ENCODE measurements at regions not wholly inside any gene's neighbourhood (a gene's known extent, or its start where the extent isn't known, plus 50 kb on each side); places are given as distances from the start of the nearest gene placed in this dataset.
"Not testable (repeated sequence)": the region's sequence is repeated elsewhere in the genome, so short reads cannot be mapped to it uniquely, and the experiment has no call there.

DNA sequence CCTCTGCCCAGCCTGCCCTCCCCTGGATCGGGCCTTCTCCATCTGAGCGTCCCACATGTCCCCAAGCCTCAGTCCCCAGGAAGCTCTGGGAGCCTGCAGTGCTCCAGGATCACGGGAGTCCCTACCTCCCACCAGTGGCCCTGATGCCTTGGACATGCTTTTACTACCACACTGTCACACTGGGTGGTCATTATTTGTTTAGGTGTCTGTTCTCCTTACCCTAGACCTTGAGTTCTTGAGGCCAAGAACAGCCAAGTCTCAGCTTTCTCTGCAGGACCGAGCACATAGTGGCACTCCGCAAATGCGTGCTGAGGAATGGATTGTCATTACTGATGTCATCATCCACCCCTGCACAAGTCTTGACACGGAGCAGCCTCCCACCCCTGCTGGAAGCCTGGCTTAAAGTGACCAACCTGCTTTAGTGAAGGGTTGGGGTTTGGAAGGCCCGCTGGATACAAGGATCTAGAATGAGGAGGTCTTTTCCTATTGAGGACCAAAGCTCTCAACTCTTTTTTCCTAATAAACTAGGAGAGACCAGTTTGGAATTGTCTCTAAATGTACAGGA, 132.9 kb upstream of the CRHR1 start:
- no peaks in the 10 kb centered on the region for H3K27me3 Mint-ChIP-seq
- H3K27ac Mint-ChIP-seq = no peak overlapping the region
- H3K36me3 Mint-ChIP-seq (ENCODE audit: low read depth) = no peaks in the 10 kb centered on the region
- H3K4me3 Mint-ChIP-seq = no peak overlapping the region
- H3K9me3 Mint-ChIP-seq = no peaks in the 10 kb centered on the region
- DNase-seq (no peak), ATAC-seq (no peak)
- peaks cover 2% of the 10 kb centered on the region for H3K4me1 Mint-ChIP-seq

DNA sequence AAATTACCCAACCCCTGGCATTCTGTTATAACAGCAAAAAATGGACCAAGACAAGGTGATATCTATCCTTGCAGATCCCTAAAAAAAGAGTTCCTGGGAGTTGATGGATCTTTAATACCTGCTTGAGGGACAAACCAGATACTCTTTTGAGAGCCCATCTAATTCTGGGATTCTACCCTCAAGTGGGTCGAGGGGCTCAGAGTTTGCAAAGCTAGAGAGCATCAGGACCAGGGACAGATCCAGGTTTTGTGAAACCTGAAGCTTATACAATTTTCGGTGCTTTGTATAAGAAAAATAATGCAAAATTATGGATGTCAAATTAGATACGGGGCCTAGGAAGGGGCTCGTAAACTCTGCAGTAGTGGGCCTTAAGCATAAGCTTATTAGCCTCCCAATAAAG, 130.5 kb upstream of the CRHR1 start:
- H3K27me3 Mint-ChIP-seq = peaks cover 2% of the 10 kb centered on the region

DNA sequence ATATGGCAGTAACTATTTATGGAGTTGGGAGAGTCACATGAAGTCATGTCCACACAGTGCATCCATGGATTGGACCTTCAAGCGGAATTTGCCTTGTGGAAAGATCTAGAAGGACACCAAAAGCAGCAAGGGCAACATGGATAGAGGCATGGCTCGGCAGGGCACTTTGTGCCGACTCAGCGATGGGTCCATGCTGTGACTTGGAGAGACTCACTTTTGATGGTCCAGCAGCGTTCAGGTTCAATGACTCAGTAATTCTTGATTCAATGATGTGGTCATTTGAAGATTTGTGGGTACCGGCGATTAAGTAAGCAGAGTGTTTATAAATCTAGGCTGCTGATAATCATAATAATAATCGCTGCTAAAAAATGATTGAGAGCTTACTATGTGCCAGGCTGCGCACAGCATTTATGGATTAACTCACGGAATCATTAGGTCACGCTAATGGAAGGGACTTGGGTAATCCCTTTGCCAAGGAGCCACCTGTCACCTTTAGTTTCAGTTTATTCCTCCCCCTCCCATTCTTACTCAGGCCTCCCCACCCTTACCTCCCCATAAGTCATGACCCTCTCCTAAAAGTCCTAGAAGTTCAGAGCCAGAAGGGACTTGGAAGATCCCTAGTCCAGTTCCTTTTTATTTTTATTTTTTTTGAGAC, 127.5 kb upstream of the CRHR1 start:
- H3K27ac Mint-ChIP-seq = no peak overlapping the region
- no peaks in the 10 kb centered on the region for H3K9me3 Mint-ChIP-seq
- H3K4me3 Mint-ChIP-seq = no peak overlapping the region
- H3K4me1 Mint-ChIP-seq = no peaks in the 10 kb centered on the region
- ATAC-seq = no peak
- DNase-seq = no peak
- peaks cover 5% of the 10 kb centered on the region for H3K27me3 Mint-ChIP-seq
- H3K36me3 Mint-ChIP-seq (ENCODE audit: low read depth) = no peaks in the 10 kb centered on the region

More for the DNA sequence above, 130.5 kb upstream of the CRHR1 start:
- no peak overlapping the region for H3K4me3 Mint-ChIP-seq
- H3K36me3 Mint-ChIP-seq (ENCODE audit: low read depth) = no peaks in the 10 kb centered on the region
- no peaks in the 10 kb centered on the region for H3K9me3 Mint-ChIP-seq
- ATAC-seq (no peak), DNase-seq (no peak)
- H3K27ac Mint-ChIP-seq = no peak overlapping the region
- no peaks in the 10 kb centered on the region for H3K4me1 Mint-ChIP-seq

DNA sequence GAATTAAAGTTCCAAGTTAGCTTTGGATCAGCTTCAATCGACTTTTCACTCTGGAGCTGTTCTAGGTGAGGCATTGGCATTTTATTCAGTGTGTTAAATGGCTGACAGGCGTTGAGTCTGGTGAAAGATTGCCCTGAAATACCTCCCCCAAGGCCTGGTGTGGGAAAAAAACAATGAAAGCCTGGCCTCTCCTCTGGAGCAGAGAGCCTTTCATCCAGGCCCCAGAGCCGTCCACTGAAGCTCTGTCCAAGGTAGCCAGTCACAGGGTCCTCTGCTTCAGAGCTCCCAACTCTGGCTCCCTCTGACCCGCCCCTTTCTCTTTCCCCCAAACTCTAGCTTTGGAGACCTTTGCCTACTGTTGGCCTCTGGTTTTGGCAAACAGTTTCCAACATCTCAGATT, 123.6 kb upstream of the CRHR1 start:
- H3K9me3 Mint-ChIP-seq = no peaks in the 10 kb centered on the region
- no peak overlapping the region for H3K4me3 Mint-ChIP-seq
- no peak for DNase-seq
- H3K27ac Mint-ChIP-seq = no peak overlapping the region
- H3K4me1 Mint-ChIP-seq = no peaks in the 10 kb centered on the region
- no peaks in the 10 kb centered on the region for H3K36me3 Mint-ChIP-seq (ENCODE audit: low read depth)
- ATAC-seq = no peak
- H3K27me3 Mint-ChIP-seq = peaks cover 13% of the 10 kb centered on the region

DNA sequence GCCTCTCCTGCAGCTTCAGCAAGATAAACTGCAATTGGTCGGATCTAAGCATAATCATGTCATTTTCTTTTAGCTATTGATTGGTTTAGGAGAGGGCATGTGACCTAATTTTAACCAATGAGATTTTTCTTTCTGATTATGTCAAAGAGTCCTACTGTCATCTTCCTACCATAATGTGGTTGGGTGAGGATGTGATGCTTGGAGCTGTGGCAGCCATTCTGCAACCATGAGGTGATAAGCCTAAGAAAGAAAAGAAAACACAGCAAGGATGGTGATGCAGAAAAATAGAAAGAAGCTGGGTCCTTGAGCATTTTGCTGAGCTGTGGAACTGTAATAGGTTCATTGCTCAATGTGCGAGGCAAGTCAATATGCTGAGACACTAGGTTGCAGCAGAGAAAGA, 121.7 kb upstream of the CRHR1 start:
- Mint-ChIP-seq H3K27ac (no peak overlapping the region), H3K4me1 (no peaks in the 10 kb centered on the region), H3K9me3 (no peaks in the 10 kb centered on the region), H3K36me3 (ENCODE audit: low read depth) (no peaks in the 10 kb centered on the region), H3K27me3 (peaks cover 16% of the 10 kb centered on the region), H3K4me3 (no peak overlapping the region)
- ATAC-seq (no peak), DNase-seq (no peak)

DNA sequence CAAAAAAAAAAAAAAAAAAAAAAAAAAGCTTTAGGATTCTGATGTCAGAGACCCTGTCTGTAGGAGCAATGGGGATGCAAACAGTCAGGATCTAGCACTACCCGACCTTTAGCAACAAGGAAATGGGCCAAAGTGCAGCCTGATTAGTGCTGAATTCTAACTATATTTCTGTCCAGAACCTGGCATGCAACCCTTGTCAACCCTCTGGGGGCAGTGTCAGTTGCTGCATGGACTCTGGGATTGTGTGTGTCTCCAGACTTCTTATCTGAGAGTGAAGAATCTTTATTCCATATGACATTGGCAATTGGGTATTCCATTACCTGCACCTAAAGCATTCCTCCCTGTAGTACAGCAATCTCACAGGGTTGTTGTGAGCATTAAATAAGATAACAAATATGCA, 120.3 kb upstream of the CRHR1 start:
- Mint-ChIP-seq H3K9me3 (no peaks in the 10 kb centered on the region), H3K36me3 (ENCODE audit: low read depth) (no peaks in the 10 kb centered on the region), H3K27me3 (peaks cover 14% of the 10 kb centered on the region)

DNA sequence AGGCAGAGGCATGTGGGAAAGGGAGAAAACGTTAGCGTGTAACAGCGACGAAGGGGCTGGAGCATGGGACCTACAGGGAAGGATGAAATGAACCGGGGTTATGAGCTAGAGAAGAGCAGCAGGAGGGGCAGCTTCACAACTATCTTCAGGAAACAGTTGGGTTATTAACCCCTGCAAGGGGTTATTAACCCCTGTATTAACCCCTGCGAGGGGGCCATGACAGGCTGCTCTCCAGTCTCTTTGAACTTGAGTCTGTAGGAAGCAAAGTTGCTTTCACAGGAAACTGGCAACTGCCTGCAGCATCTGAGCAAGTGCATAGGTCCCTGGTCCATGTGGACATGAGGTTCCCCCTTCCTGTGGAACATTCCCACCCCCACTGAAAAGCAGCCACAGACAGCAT, 119.2 kb upstream of the CRHR1 start:
- Mint-ChIP-seq H3K27me3 (peaks cover 19% of the 10 kb centered on the region), H3K9me3 (no peaks in the 10 kb centered on the region), H3K36me3 (ENCODE audit: low read depth) (no peaks in the 10 kb centered on the region), H3K4me3 (no peak overlapping the region), H3K4me1 (no peaks in the 10 kb centered on the region), H3K27ac (no peak overlapping the region)
- no peak for ATAC-seq
- DNase-seq = no peak

More for the DNA sequence above, 120.3 kb upstream of the CRHR1 start:
- Mint-ChIP-seq H3K4me1 (no peaks in the 10 kb centered on the region), H3K4me3 (no peak overlapping the region), H3K27ac (no peak overlapping the region)
- ATAC-seq (no peak), DNase-seq (no peak)

DNA sequence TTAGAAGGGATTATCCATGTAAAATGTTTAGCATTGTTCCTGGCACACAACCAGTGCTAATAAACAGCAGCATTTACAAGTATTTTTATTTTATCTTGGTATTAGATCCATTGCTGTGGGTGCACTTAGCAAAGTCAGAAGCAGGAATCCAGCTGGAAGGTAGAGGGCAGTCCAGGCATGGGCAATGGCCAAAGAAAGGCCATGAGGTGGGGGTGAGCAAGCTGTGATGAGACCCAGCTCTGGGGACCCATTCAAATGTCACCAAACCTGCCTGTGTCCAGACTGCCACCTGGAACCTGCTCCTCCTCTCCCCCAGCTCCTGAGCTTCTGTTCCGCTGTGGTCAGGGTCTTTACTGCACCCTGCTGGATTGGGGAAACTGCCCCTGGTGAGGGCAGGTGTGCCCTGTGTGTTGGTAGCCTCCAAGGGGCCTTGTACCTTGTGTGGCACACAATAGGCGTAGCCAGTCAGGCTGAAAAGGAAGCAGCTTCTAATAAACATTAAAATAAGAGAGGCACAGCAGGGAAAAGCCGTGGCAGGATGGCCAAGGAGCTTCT, 118.0 kb upstream of the CRHR1 start:
- DNase-seq = no peak
- Mint-ChIP-seq H3K4me1 (no peaks in the 10 kb centered on the region), H3K27me3 (peaks cover 19% of the 10 kb centered on the region), H3K9me3 (no peaks in the 10 kb centered on the region), H3K36me3 (ENCODE audit: low read depth) (no peaks in the 10 kb centered on the region), H3K27ac (no peak overlapping the region), H3K4me3 (no peak overlapping the region)
- ATAC-seq = no peak

DNA sequence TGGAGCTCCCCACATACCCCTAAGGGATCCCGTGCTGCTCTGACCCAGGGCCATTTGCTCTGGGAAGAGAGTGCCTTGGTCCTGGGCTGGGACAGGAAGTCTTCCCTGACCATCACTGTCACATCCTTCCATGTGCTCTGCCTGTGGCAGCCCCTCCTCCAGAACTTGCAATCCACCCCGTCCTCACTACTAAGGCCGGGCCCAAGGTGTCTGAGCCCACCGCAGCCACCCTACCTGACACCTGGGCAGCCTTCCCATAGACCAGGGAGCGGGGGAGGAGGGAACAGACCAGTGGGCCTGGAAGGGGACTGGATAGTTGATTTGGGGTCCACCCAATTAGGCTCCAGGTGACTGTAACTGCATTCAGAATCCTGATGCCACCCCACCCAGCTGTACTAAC, 117.5 kb upstream of the CRHR1 start:
- H3K4me1 Mint-ChIP-seq = no peaks in the 10 kb centered on the region
- H3K9me3 Mint-ChIP-seq = no peaks in the 10 kb centered on the region
- no peak overlapping the region for H3K4me3 Mint-ChIP-seq
- no peak overlapping the region for H3K27ac Mint-ChIP-seq
- no peak for ATAC-seq
- H3K36me3 Mint-ChIP-seq (ENCODE audit: low read depth) = no peaks in the 10 kb centered on the region
- DNase-seq = no peak
- peaks cover 16% of the 10 kb centered on the region for H3K27me3 Mint-ChIP-seq

DNA sequence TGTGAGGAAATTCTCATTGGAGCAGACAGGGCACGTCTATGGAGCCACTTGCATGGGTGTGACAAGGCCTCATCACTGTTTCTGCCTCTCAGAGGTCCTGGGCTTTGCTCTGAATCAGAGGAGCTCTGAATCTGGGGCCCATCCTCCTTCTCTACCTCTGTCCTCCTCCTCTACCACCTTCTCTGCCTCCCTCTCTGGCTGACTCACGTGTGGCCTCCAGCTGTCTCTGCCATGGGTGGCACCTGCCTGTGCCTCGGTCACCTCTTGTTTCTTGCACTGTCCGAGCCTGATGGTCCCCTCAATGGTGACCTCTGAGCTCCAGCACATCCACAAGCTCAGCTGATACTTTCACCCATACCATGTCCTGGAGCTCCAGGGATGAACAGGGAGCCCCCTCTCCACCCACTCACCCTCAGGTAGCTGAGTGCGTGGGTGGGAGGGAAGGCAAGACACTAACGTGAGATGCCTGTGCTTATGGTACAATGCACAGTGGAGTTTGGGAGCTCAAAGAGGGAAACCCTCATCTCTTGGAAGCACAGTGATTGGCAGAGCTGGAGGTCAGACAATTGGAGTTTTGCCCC, 116.4 kb upstream of the CRHR1 start:
- Mint-ChIP-seq H3K4me3 (no peak overlapping the region), H3K27ac (no peak overlapping the region), H3K4me1 (no peaks in the 10 kb centered on the region), H3K36me3 (ENCODE audit: low read depth) (no peaks in the 10 kb centered on the region), H3K27me3 (peaks cover 10% of the 10 kb centered on the region), H3K9me3 (no peaks in the 10 kb centered on the region)
- DNase-seq (no peak), ATAC-seq (no peak)

DNA sequence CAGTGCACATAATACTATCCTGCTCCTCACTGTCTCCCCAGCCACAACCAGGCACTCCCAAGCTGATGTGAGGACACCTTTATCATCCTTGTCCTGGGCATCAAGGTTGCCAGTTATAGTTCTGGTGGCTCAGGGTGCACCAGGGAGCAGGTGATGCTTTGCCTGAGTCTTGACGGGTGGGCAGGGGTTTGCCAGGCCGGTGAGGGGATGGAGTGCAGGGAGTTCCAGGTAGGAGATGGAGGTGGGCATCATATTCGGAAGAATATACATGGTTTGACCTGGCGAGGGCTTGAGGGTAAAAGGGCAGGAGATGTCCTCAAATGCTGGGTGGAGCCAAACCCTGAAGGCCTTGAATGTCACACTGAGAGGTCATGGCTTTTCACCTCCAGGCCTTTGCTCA, 115.8 kb upstream of the CRHR1 start:
- no peak for DNase-seq
- H3K9me3 Mint-ChIP-seq = no peaks in the 10 kb centered on the region
- peaks cover 9% of the 10 kb centered on the region for H3K27me3 Mint-ChIP-seq
- H3K4me1 Mint-ChIP-seq = no peaks in the 10 kb centered on the region
- no peak for ATAC-seq
- no peak overlapping the region for H3K4me3 Mint-ChIP-seq
- no peaks in the 10 kb centered on the region for H3K36me3 Mint-ChIP-seq (ENCODE audit: low read depth)
- H3K27ac Mint-ChIP-seq = no peak overlapping the region

DNA sequence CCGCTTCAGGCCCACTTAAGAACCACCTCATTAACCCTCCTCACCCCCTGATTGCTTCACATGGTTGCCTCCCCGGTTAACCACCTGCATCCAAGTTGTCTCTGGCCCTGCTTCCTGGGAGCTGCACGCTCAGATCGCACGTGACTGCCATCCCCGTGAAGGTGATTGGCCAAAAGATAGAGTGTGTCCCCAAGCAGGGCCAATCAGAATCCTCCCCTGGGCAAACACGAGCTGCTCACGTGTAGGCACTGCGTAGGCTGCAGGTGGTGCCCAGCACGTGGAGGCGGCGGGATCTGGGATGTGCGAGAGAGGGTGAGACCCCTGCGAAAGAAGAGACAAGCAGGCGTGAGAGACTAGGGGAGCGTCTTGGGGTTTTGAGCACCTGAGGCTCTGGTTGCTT, 111.8 kb upstream of the CRHR1 start:
- H3K36me3 Mint-ChIP-seq (ENCODE audit: low read depth) = peaks cover 2% of the 10 kb centered on the region
- H3K27me3 Mint-ChIP-seq = peaks cover 8% of the 10 kb centered on the region
- no peaks in the 10 kb centered on the region for H3K4me1 Mint-ChIP-seq
- ATAC-seq (no peak), DNase-seq (no peak)
- peaks cover 5% of the 10 kb centered on the region for H3K9me3 Mint-ChIP-seq
- H3K27ac Mint-ChIP-seq = no peak overlapping the region
- H3K4me3 Mint-ChIP-seq = no peak overlapping the region

DNA sequence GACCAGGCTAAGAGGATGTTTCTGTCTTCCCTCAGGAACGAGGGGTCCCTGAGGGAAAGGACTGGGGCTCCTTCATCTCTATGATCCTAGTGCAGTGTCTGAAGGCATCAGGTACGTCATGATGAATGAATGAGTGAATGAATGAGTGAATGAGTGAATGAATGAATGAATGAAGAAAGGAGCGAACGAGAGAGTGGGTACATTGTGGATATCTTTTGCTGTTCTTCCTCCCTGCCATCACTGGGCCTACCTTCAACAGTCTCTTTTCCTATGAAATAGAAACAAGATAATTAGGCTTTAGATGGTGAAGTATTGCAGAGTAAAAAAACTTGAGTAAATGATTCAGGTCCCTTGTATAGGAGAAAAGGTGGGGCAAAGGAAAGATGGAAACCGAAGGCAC, 111.3 kb upstream of the CRHR1 start:
- H3K9me3 Mint-ChIP-seq = peaks cover 5% of the 10 kb centered on the region
- H3K27ac Mint-ChIP-seq = no peak overlapping the region
- ATAC-seq (no peak), DNase-seq (no peak)
- H3K36me3 Mint-ChIP-seq (ENCODE audit: low read depth) = peaks cover 2% of the 10 kb centered on the region
- peaks cover 8% of the 10 kb centered on the region for H3K27me3 Mint-ChIP-seq
- no peak overlapping the region for H3K4me3 Mint-ChIP-seq
- H3K4me1 Mint-ChIP-seq = no peaks in the 10 kb centered on the region

DNA sequence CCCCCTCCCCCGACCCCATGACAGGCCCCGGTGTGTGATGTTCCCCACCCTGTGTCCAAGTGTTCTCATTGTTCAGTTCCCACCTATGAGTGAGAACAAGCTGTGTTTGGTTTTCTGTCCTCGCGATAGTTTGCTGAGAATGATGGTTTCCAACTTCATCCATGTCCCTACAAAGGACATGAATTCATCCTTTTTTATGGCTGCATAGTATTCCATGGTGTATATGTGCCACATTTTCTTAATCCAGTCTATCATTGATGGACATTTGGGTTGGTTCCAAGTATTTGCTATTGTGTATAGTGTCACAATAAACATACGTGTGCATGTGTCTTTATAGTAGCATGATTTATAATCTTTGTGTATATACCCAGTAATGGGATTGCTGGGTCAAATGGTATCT, 110.4 kb upstream of the CRHR1 start:
- not testable (repeated sequence) for H3K36me3 Mint-ChIP-seq (ENCODE audit: low read depth); H3K4me3 Mint-ChIP-seq; H3K27ac Mint-ChIP-seq; DNase-seq; H3K4me1 Mint-ChIP-seq; H3K27me3 Mint-ChIP-seq; H3K9me3 Mint-ChIP-seq; ATAC-seq

DNA sequence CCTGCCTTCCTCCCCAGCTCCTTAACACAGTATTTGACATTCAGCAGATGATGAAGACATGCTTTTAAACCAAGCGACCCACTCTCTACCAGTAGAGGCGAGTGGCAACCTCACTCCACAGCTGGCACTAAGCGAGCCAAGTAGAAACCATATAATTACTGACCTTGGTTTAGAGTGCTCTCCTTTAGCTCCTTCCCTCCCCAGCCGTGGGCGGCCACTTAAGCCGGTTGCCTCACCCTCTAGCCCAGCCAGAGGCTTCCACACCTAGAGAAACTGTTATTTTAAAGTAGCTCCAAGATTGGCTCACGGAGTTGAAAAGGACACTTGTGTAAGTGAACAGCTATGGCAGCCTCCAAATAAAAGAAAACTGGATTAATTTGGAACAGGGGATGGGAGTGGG, 109.1 kb upstream of the CRHR1 start:
- DNase-seq = no peak
- no peak overlapping the region for H3K27ac Mint-ChIP-seq
- peaks cover 2% of the 10 kb centered on the region for H3K36me3 Mint-ChIP-seq (ENCODE audit: low read depth)
- no peak for ATAC-seq
- no peak overlapping the region for H3K4me3 Mint-ChIP-seq
- H3K27me3 Mint-ChIP-seq = peaks cover 2% of the 10 kb centered on the region
- H3K9me3 Mint-ChIP-seq = peaks cover 5% of the 10 kb centered on the region
- no peaks in the 10 kb centered on the region for H3K4me1 Mint-ChIP-seq

Data from activated naive CD8-positive, alpha-beta T cell treated with anti-CD3 and anti-CD28 coated beads, Interleukin-2, amount 50 U/mL, for 24 hours (primary cell).